HAP-1 (cell line): ENCODE measurements at regions not wholly inside any gene's neighbourhood (a gene's known extent, or its start where the extent isn't known, plus 50 kb on each side); places are given as distances from the start of the nearest gene placed in this dataset.

Experiments
- DNase-seq, 2 experiments: peaks; one replicate each; pipeline ENCODE4 v3.0.0-alpha.2; 2016 to 2020; ENCODE audit warnings: low spot score in 2 of 2
- H3K27me3 ChIP-seq: fragments of 250-450 bp; sonication (Bioruptor Pico); 2 replicates; pipeline ENCODE4 v1.5.1; 2020; ENCODE audit warnings: low read depth, mild to moderate bottlenecking, moderate library complexity
- H3K36me3 ChIP-seq: fragments of 250-450 bp; sonication (Bioruptor Pico); replicated peaks from 2 replicates; pipeline ENCODE4 v1.5.1; 2020; ENCODE audit warnings: mild to moderate bottlenecking
- H3K4me1 ChIP-seq: fragments of 250-450 bp; sonication (Bioruptor Pico); 2 replicates; pipeline ENCODE4 v1.5.1; 2020; ENCODE audit warnings: mild to moderate bottlenecking
- H3K4me3 ChIP-seq: fragments of 250-450 bp; sonication (Bioruptor Pico); 2 replicates; pipeline ENCODE4 v1.5.1; 2020; ENCODE audit warnings: mild to moderate bottlenecking, moderate library complexity
- H3K9me3 ChIP-seq: fragments of 250-450 bp; sonication (Bioruptor Pico); 2 replicates; pipeline ENCODE4 v1.5.1; 2020; ENCODE audit warnings: mild to moderate bottlenecking, moderate library complexity
- in situ Hi-C: fragments of 300-500 bp; cut with MboI; formaldehyde crosslinking; loops from 3 replicates; pipeline ENCODE4 v1.14.3; 2020; ENCODE audit warnings: low sequenced_read_pairs, inconsistent platforms, mixed read lengths

DNA sequence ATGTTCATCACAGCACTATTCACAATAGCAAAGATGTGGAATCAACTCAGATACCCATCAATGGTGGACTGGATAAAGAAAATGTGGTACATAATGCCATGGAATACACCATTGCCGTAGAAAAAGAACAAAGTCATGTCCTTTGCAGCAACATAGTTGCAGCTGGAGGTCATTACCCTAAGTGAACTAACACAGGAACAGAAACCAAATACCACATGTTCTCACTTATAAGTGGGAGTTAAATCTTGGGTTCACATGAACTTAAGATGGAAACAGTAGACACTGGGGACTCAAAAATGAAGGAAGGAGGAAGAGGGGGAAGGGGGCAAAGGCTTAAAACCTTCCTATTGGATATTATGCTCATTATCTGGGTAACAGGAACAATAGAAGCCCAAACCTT, 228.1 kb upstream of the RAB6C start:
- Histone ChIP-seq H3K4me3 (no peak overlapping the region), H3K9me3 (no peaks in the 10 kb centered on the region), H3K36me3 (no peaks in the 10 kb centered on the region), H3K27me3 (no peaks in the 10 kb centered on the region), H3K4me1 (no peaks in the 10 kb centered on the region)
- no peak for DNase-seq
- in situ Hi-C loops: no loop called here

DNA sequence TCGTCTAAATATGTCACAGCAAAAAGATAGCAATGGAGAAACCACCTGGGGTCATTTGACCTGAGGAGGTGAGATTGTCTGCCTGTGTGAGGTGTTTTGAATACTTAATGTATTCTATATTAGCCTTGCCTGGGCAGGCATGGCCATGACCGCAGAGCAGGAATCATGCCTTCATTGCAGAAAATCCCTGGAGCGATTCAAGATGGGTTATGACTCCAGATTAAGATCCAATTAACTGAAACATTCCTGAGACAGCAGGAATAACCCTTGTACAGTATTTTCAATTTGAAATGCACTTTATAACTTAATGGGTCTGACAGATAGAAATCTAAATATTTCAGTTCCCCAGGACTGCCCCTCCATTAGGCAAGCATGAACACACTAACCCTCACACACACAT, 227.3 kb upstream of the RAB6C start:
- no peaks in the 10 kb centered on the region for H3K36me3 ChIP-seq
- H3K9me3 ChIP-seq: no peaks in the 10 kb centered on the region
- H3K4me3 ChIP-seq: no peak overlapping the region
- no peak for DNase-seq
- H3K27me3 ChIP-seq: no peaks in the 10 kb centered on the region
- in situ Hi-C loops: no loop called here
- no peaks in the 10 kb centered on the region for H3K4me1 ChIP-seq

GRCh38 chr2:129752686-129753085, 226.8 kb upstream of the RAB6C start:
- Histone ChIP-seq H3K9me3 (no peaks in the 10 kb centered on the region), H3K4me1 (peaks cover under 1% of the 10 kb centered on the region; the same call in 1 of the 2 replicates), H3K27me3 (no peaks in the 10 kb centered on the region), H3K4me3 (no peak overlapping the region), H3K36me3 (no peaks in the 10 kb centered on the region)
- in situ Hi-C loops: no loop called here
- no peak for DNase-seq

- H3K4me1 ChIP-seq: peaks cover 4% of the 10 kb centered on the region
- no peaks in the 10 kb centered on the region for H3K9me3 ChIP-seq
- no peak overlapping the region for H3K4me3 ChIP-seq
- DNase-seq: no peak
- no peaks in the 10 kb centered on the region for H3K36me3 ChIP-seq
- H3K27me3 ChIP-seq: no peaks in the 10 kb centered on the region
- in situ Hi-C loops: no loop called here
Measured at GRCh38 chr2:129753261-129753660, 226.2 kb upstream of the RAB6C start.

GRCh38 chr2:129754421-129754820, 225.0 kb upstream of the RAB6C start:
- H3K36me3 ChIP-seq: no peaks in the 10 kb centered on the region
- no peak overlapping the region for H3K4me3 ChIP-seq
- peaks cover 10% of the 10 kb centered on the region for H3K4me1 ChIP-seq
- no peak for DNase-seq
- no peaks in the 10 kb centered on the region for H3K27me3 ChIP-seq
- H3K9me3 ChIP-seq: no peaks in the 10 kb centered on the region
- in situ Hi-C loops: no loop called here

DNA sequence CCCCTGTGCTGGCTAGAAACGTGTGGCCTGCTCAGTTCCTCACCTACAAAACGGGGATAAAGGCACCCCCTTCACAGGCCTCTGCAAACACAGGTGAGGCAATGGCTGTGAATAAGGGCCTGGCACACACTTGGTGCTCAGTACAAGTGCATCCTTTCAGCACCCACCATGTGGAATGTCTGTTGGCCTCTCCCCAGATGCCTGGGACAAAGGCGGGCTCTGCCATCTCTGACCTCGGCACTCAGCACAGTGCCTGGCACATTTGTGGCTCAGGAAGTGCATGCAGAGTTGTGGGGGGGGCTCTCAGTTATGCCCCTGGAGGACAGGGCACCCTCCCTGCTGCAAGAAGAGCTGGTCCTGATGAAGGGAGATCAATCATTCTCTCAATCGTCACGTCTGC, 224.6 kb upstream of the RAB6C start:
- Histone ChIP-seq H3K4me3 (no peak overlapping the region), H3K27me3 (no peaks in the 10 kb centered on the region), H3K36me3 (no peaks in the 10 kb centered on the region), H3K4me1 (peaks cover 10% of the 10 kb centered on the region), H3K9me3 (no peaks in the 10 kb centered on the region)
- no peak for DNase-seq
- in situ Hi-C loops: no loop called here

DNA sequence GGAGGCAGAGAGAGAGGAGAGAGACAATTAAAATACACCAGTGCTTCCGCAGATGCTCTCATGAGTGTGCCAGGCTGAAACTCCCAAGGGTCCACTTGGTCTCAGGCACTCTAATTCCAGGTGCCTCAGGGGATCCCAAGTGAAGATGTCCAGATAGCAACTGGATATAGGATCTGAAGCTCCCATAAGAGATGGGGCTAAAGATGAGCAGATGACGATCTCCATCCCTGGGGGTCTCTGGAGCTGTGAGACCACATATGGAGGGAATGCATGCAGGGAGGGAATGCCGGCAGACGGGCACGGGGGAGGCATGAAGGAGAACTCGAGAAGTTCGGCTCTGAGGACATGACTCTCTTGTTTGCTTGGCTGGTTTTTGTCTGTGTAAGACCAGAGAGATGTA, 223.7 kb upstream of the RAB6C start:
- Histone ChIP-seq H3K4me1 (peaks cover 10% of the 10 kb centered on the region), H3K27me3 (no peaks in the 10 kb centered on the region), H3K36me3 (no peaks in the 10 kb centered on the region), H3K9me3 (no peaks in the 10 kb centered on the region), H3K4me3 (no peak overlapping the region)
- in situ Hi-C loops: no loop called here
- DNase-seq: no peak

GRCh38 chr2:129756276-129756675, 223.2 kb upstream of the RAB6C start:
- DNase-seq: no peak
- in situ Hi-C loops: no loop called here
- no peaks in the 10 kb centered on the region for H3K27me3 ChIP-seq

DNA sequence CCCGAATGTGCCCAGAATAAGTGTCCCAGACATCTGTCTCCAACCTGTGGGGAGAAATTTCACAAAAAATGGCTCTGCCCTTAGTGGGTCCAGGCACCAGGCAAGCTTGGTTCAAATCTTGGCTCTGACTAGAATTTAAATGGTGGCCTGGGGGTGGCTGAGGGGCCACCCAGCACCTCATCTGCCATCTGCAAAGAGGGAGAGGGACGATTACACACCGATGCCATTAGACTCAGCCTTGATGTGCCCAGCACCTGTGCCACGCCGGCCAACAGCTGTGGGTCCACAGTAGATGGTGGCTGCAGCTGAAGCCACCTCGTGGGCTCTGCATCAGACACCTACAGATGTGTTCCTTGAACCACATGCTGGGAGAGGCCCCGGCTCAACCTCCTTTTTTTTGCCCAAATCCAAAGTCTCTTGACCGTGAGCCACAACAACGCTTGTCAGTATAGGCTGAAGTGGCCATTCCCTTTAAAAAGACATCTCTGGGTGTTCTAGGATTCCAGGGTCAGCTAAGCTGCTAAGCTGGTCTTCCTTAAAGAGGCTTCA, 222.0 kb upstream of the RAB6C start:
- in situ Hi-C loops: no loop called here
- no peak for DNase-seq

More at GRCh38 chr2:129756276-129756675, 223.2 kb upstream of the RAB6C start:
- peaks cover 10% of the 10 kb centered on the region for H3K4me1 ChIP-seq
- H3K36me3 ChIP-seq: no peaks in the 10 kb centered on the region
- no peak overlapping the region for H3K4me3 ChIP-seq
- no peaks in the 10 kb centered on the region for H3K9me3 ChIP-seq

DNA sequence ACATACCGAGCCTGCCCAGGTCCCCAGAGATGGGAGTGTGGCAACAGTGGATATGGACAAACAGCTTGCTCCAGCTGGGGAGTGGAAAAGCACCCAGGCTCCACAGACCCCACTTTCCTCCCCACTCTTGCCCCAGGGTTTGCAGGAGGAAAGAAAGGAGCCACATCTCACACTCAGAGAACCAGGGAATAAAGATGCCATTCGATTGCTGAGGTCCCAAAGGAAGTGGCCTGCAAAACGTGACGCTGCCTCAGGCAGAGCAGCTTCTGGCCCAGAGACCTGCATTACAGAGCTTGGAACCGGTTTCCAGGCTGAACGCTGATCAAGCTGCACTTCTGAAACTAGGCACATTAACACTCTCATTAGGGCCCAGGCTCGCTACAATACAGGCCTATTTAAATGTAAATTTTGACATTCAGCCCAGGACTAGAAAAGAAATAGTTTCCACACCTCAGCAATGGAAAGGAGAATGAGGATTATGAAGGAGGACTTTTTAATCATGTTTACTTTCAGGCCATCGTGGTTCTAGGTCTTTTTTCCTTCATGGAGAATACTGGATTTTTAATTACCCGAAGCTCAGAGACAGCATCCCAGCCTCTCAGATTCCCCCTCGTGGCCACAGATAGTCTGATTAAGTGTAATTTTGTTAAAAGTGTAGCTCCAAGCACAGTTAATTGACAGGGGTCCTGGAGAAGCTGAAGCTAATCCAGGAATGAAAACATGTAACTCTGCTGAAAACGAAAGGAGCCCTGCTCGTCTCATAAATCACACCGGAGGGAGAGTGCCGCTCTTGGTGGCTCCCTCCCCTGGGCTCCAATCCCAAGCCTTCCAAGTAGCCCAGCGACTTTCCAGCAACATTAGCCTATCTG, 221.3 kb upstream of the RAB6C start:
- H3K36me3 ChIP-seq: no peaks in the 10 kb centered on the region
- H3K4me1 ChIP-seq: peaks cover 10% of the 10 kb centered on the region
- peak; percentile 72 to 85 for DNase-seq
- H3K9me3 ChIP-seq: no peaks in the 10 kb centered on the region
- no peaks in the 10 kb centered on the region for H3K27me3 ChIP-seq
- in situ Hi-C loops: no loop called here
- H3K4me3 ChIP-seq: peak overlapping the region; percentile 3; the same call in 1 of the 2 replicates

More for the DNA sequence above, 222.0 kb upstream of the RAB6C start:
- Histone ChIP-seq H3K4me3 (no peak overlapping the region), H3K9me3 (no peaks in the 10 kb centered on the region), H3K36me3 (no peaks in the 10 kb centered on the region), H3K4me1 (peaks cover 10% of the 10 kb centered on the region), H3K27me3 (no peaks in the 10 kb centered on the region)

DNA sequence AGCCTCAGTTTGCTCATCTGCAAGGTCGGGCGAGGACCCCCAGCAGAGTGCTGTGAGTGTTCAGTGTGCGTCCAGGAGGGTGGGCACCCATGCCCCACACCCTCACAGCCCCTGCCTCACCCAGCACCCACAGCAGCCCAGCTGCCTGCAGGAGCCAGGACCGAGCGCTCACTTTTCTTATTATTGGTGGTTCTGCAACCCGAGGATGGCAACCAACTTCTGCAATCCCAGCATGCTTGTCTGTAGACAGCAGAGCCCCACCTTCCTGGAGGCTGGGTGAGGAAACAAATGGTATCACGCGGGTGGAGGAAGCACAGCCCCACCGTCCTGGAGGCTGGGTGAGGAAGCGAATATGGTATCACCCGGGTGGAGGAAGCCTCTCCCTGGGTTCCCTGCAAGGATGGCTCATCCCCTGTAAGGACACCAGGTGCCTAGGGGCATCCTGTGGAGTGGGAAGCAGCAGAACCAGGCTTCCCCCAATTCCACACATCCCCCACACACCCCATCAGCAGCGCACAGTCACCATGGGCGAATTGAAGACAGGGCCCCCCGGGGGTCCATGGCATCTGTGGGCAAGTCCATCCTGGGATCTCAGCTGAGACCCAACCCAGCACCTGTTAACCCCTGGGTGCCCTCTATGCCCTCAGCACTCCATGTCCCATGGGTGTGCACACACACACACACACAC, 220.5 kb upstream of the RAB6C start:
- Histone ChIP-seq H3K9me3 (no peaks in the 10 kb centered on the region), H3K4me3 (peak overlapping the region; percentile 3; the same call in 1 of the 2 replicates), H3K36me3 (no peaks in the 10 kb centered on the region), H3K4me1 (peaks cover 10% of the 10 kb centered on the region), H3K27me3 (no peaks in the 10 kb centered on the region)
- in situ Hi-C loops: no loop called here
- DNase-seq: peak in 1 of 2 experiments; percentile 16

GRCh38 chr2:129759472-129760010, 219.9 kb upstream of the RAB6C start:
- no peaks in the 10 kb centered on the region for H3K9me3 ChIP-seq
- no peaks in the 10 kb centered on the region for H3K36me3 ChIP-seq
- in situ Hi-C loops: no loop called here
- H3K27me3 ChIP-seq: no peaks in the 10 kb centered on the region
- no peak overlapping the region for H3K4me3 ChIP-seq
- H3K4me1 ChIP-seq: peaks cover 10% of the 10 kb centered on the region
- DNase-seq: no peak

DNA sequence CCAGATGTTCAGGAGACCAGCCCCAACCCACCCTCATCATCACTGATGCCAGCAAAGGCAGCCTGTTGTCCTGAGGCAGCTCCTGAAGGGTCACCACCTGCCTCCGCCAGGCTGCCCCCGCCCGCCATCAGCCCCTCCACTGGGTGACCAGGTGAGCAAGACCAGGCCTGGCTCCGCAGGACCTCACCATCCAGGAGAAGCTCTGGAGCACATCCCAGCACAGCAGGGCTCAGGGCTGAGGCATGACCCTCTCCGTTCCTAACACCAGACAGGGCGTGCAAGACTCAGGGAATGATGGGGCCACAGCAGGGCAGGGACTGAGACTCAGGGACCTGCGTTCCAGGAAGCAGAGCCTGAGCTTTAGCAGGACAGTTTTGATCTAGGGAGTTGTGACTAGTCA, 218.8 kb upstream of the RAB6C start:
- Histone ChIP-seq H3K4me1 (peaks cover 10% of the 10 kb centered on the region), H3K27me3 (no peaks in the 10 kb centered on the region), H3K4me3 (no peak overlapping the region), H3K36me3 (no peaks in the 10 kb centered on the region), H3K9me3 (no peaks in the 10 kb centered on the region)
- DNase-seq: no peak
- in situ Hi-C loops: no loop called here

DNA sequence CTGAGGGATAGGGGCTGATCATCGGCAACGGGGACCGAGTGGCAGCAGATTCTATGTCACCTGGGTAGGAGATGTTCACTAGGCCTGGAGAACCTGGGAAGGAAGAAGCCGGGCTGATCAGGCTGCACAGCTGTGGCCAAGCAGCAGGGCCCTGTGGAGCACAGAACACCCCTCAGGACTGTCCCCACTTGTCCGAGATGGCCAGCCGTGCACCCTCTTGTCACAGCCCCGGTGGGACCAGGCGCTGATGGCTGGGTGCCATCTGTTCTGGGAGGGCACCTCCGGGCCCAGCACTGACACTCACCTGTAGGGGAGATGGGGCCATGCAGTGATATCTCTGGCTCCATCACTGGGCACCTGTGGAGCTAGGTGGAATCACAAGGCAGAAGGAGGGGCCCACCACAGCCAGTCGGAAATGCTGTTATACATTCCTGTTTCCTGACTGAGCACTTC, 217.9 kb upstream of the RAB6C start:
- no peaks in the 10 kb centered on the region for H3K9me3 ChIP-seq
- H3K36me3 ChIP-seq: no peaks in the 10 kb centered on the region
- H3K4me3 ChIP-seq: no peak overlapping the region
- no peaks in the 10 kb centered on the region for H3K27me3 ChIP-seq
- H3K4me1 ChIP-seq: peaks cover 10% of the 10 kb centered on the region
- no peak for DNase-seq
- in situ Hi-C loops: no loop called here
